ENCODE measurements at regions not wholly inside any gene's neighbourhood (a gene's known extent, or its start where the extent isn't known, plus 50 kb on each side); places are given as distances from the start of the nearest gene placed in this dataset.

GRCh38 chr13:103833294-103833852 is 767.2 kb upstream of the SLC10A2 start:
- Histone ChIP-seq H3K9me3 (no peaks in the 10 kb centered on the region), H3K36me3 (no peaks in the 10 kb centered on the region), H3K27ac (no peak overlapping the region), H3K4me3 (no peak overlapping the region), H3K4me1 (no peaks in the 10 kb centered on the region), H3K27me3 (no peaks in the 10 kb centered on the region)
- intact Hi-C loops (cut with DNase I; ENCODE audit: low total_unique reads): no loop called here
- DNase-seq: no peak
- TF ChIP-seq POLR2A (IDR thresholded peaks at IDR 0.05): no peak
- TF ChIP-seq, protein P1, sequence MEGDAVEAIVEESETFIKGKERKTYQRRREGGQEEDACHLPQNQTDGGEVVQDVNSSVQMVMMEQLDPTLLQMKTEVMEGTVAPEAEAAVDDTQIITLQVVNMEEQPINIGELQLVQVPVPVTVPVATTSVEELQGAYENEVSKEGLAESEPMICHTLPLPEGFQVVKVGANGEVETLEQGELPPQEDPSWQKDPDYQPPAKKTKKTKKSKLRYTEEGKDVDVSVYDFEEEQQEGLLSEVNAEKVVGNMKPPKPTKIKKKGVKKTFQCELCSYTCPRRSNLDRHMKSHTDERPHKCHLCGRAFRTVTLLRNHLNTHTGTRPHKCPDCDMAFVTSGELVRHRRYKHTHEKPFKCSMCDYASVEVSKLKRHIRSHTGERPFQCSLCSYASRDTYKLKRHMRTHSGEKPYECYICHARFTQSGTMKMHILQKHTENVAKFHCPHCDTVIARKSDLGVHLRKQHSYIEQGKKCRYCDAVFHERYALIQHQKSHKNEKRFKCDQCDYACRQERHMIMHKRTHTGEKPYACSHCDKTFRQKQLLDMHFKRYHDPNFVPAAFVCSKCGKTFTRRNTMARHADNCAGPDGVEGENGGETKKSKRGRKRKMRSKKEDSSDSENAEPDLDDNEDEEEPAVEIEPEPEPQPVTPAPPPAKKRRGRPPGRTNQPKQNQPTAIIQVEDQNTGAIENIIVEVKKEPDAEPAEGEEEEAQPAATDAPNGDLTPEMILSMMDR (IDR thresholded peaks at IDR 0.05): no peak

DNA sequence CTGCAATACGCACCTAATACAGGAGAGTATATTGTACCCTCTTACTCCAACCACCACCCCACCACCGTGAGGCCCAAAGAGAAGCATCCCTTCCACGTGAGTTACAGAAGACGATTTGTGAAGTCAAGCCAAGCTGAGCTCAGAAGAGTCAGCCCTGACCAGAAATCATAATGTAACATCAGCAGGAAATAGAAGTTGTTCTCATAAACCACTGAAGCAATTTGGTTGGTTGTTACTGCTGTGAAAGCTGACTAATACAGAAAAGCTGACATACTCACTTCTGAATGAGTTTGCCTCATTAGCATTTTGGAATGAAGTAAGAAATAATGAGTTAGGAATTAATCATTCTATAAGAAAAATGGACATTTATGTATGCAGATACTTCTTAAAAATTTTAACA is 749.4 kb upstream of the SLC10A2 start:
- intact Hi-C loops (cut with DNase I; ENCODE audit: low total_unique reads): no loop called here
- Histone ChIP-seq H3K9me3 (no peaks in the 10 kb centered on the region), H3K4me1 (no peaks in the 10 kb centered on the region), H3K36me3 (no peaks in the 10 kb centered on the region), H3K27me3 (no peaks in the 10 kb centered on the region), H3K4me3 (no peak overlapping the region), H3K27ac (no peak overlapping the region)
- TF ChIP-seq, protein P1 (IDR thresholded peaks at IDR 0.05): no peak
- no peak for TF ChIP-seq POLR2A (IDR thresholded peaks at IDR 0.05)
- no peak for DNase-seq

DNA sequence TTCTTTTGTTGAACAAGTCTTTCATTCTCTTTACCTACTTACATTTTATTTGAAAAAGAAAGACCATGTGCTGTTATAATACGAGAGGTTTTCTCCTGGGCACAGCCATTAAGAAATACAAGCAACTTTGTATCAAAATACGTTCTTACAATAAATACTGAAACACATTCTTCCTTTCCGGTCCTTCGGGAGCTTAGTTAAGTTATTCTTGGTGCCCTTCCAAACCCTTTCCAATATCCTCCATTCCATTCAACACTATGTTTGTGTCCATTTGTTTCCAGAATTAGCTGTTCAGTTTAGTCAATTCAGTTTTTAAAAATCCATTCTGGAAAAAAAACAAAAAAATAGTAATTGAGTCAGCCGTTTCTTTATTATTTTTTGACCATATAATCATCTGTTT is 746.8 kb upstream of the SLC10A2 start:
- H3K4me1 ChIP-seq: no peaks in the 10 kb centered on the region
- intact Hi-C loops (cut with DNase I; ENCODE audit: low total_unique reads): no loop called here
- no peak for TF ChIP-seq POLR2A (IDR thresholded peaks at IDR 0.05)
- TF ChIP-seq, protein P1 (IDR thresholded peaks at IDR 0.05): no peak
- DNase-seq: no peak
- no peaks in the 10 kb centered on the region for H3K36me3 ChIP-seq
- H3K27ac ChIP-seq: no peak overlapping the region
- H3K4me3 ChIP-seq: no peak overlapping the region
- H3K9me3 ChIP-seq: no peaks in the 10 kb centered on the region
- H3K27me3 ChIP-seq: no peaks in the 10 kb centered on the region

DNA sequence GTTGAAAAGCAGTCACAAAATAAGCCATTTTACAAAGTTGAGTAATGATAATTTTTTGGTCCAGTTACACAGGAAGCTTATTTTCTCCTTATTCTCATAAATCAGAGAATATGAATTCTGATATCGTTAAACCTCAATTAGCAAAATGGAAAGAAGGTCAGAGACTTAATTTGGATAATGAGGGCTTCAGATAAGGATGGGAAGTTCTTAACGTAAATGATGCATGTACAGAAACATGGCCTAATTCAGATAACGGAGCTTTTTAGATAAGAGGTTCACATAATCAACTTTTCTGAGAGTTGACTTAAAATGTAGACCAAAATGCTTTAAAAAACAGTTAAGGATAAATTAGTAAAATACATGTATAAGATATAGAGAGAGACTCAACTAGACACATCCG is 746.3 kb upstream of the SLC10A2 start:
- no peak for DNase-seq
- no peak for TF ChIP-seq POLR2A (IDR thresholded peaks at IDR 0.05)
- TF ChIP-seq, protein P1 (IDR thresholded peaks at IDR 0.05): no peak
- Histone ChIP-seq H3K27me3 (no peaks in the 10 kb centered on the region), H3K27ac (no peak overlapping the region), H3K4me1 (no peaks in the 10 kb centered on the region), H3K4me3 (no peak overlapping the region), H3K36me3 (no peaks in the 10 kb centered on the region), H3K9me3 (no peaks in the 10 kb centered on the region)
- intact Hi-C loops (cut with DNase I; ENCODE audit: low total_unique reads): no loop called here

- Histone ChIP-seq H3K27me3 (no peaks in the 10 kb centered on the region), H3K4me1 (no peaks in the 10 kb centered on the region), H3K36me3 (no peaks in the 10 kb centered on the region), H3K9me3 (no peaks in the 10 kb centered on the region), H3K27ac (no peak overlapping the region), H3K4me3 (no peak overlapping the region)
- intact Hi-C loops (cut with DNase I; ENCODE audit: low total_unique reads): no loop called here
- TF ChIP-seq POLR2A (IDR thresholded peaks at IDR 0.05): no peak
- no peak for DNase-seq
These were observed 743.8 kb upstream of the SLC10A2 start for GRCh38 chr13:103810026-103810425.

- no peak for TF ChIP-seq POLR2A (IDR thresholded peaks at IDR 0.05)
- TF ChIP-seq, protein P1 (IDR thresholded peaks at IDR 0.05): no peak
- DNase-seq: no peak
- intact Hi-C loops (cut with DNase I; ENCODE audit: low total_unique reads): no loop called here
- no peaks in the 10 kb centered on the region for H3K36me3 ChIP-seq
- H3K27me3 ChIP-seq: no peaks in the 10 kb centered on the region
- H3K4me3 ChIP-seq: no peak overlapping the region
- no peaks in the 10 kb centered on the region for H3K9me3 ChIP-seq
- H3K4me1 ChIP-seq: no peaks in the 10 kb centered on the region
- H3K27ac ChIP-seq: no peak overlapping the region
These were observed 739.6 kb upstream of the SLC10A2 start for GRCh38 chr13:103805771-103806170.
